Gastroesophageal sphincter (tissue), 4 donors: ENCODE measurements at regions not wholly inside any gene's neighbourhood (a gene's known extent, or its start where the extent isn't known, plus 50 kb on each side); places are given as distances from the start of the nearest gene placed in this dataset.
"Not testable (repeated sequence)": the region's sequence is repeated elsewhere in the genome, so short reads cannot be mapped to it uniquely, and the experiment has no call there.

Experiments
- ATAC-seq: fragments of 150-250 bp; one replicate; pipeline ENCODE4 v1.9.1; 2016; ENCODE audit warnings: mild to moderate bottlenecking, moderate library complexity
- H3K27ac ChIP-seq, 4 donors: fragments of 200-600 bp; sonication (generic) in 3 of 4; 1 replicate in 3 of 4; 2 replicates in 1 of 4; pipeline ENCODE4 v1.5.1; 2016 to 2019
- H3K27me3 ChIP-seq: fragments of 200-600 bp; sonication (generic); one replicate; pipeline ENCODE4 v1.5.1; 2019
- H3K36me3 ChIP-seq, 2 donors: fragments of 200-600 bp; sonication (generic); one replicate each; pipeline ENCODE4 v1.5.1; 2019; ENCODE audit warnings: control low read depth in 1 of 2
- H3K4me1 ChIP-seq, 3 donors: fragments of 200-600 bp; sonication (generic); 1 replicate in 2 of 3; 2 replicates in 1 of 3; pipeline ENCODE4 v1.5.1; 2016 to 2019; ENCODE audit warnings: control low read depth in 2 of 3
- H3K4me3 ChIP-seq, 2 donors: fragments of 200-600 bp; sonication (generic); one replicate each; pipeline ENCODE4 v1.5.1; 2019; ENCODE audit warnings: mild to moderate bottlenecking in 1 of 2, moderate library complexity in 1 of 2
- H3K9me3 ChIP-seq, 3 donors: fragments of 200-600 bp; sonication (generic); one replicate each; pipeline ENCODE4 v1.5.1; 2017 to 2019; ENCODE audit warnings: control low read depth in 2 of 3
- CTCF ChIP-seq, 4 experiments: fragments of 200-600 bp in 2 of 4; fragments of 450-650 bp in 2 of 4; sonication (generic) in 1 of 4; IDR thresholded peaks; one replicate each; pipeline ENCODE4 v1.5.1; 2017 to 2019; ENCODE audit warnings: antibody characterized with exemption in 4 of 4, mild to moderate bottlenecking in 2 of 4, moderate library complexity in 2 of 4
- EP300 ChIP-seq: sonication (generic); formaldehyde crosslinking; IDR thresholded peaks from one replicate; pipeline ENCODE4 v1.6.1; 2017; ENCODE audit warnings: antibody characterized with exemption, mild to moderate bottlenecking
- POLR2A ChIP-seq, 2 donors: fragments of 450-650 bp; IDR thresholded peaks; one replicate each; pipeline ENCODE4 v1.6.1; 2017; ENCODE audit warnings: antibody characterized with exemption in 2 of 2, mild to moderate bottlenecking in 2 of 2, moderate library complexity in 1 of 2
- POLR2AphosphoS5 ChIP-seq: sonication (generic); formaldehyde crosslinking; IDR thresholded peaks from one replicate; pipeline ENCODE4 v1.6.1; 2017; ENCODE audit warnings: antibody characterized with exemption
- WGBS, 2 donors: methylation state at CpG; one replicate each; pipeline ENCODE4 v1.1.5; 2018; ENCODE audit warnings: low coverage in 1 of 2; 5-methylcytosine and 5-hydroxymethylcytosine counted together

- H3K4me1 ChIP-seq = no peaks in the 10 kb centered on the region
- peaks cover 0 to 12% (median 0%) of the 10 kb centered on the region in 3 donors for H3K9me3 ChIP-seq
- no peak overlapping the region for H3K27ac ChIP-seq
- TF ChIP-seq EP300 = no peak
- TF ChIP-seq POLR2AphosphoS5 = no peak
- no peak for TF ChIP-seq POLR2A (IDR thresholded peaks at IDR 0.05)
- no peak for TF ChIP-seq CTCF (IDR thresholded peaks at IDR 0.05)
- H3K27me3 ChIP-seq = no peaks in the 10 kb centered on the region
- H3K36me3 ChIP-seq = no peaks in the 10 kb centered on the region
- no peak overlapping the region for H3K4me3 ChIP-seq
- no peak for ATAC-seq
Observed at GRCh38 chr2:160614391-160614790, 120.8 kb upstream of the RBMS1 start.

- no peaks in the 10 kb centered on the region for H3K27me3 ChIP-seq
- H3K27ac ChIP-seq = no peak overlapping the region
- no peak for ATAC-seq
- TF ChIP-seq CTCF (IDR thresholded peaks at IDR 0.05) (no peak), POLR2AphosphoS5 (no peak), POLR2A (IDR thresholded peaks at IDR 0.05) (no peak), EP300 (no peak)
- WGBS, 2 donors = 88 to 91% methylated on average over 1 to 2 of the region's 2 CpGs
- peaks cover 0 to 12% (median 0%) of the 10 kb centered on the region in 3 donors for H3K9me3 ChIP-seq
- no peak overlapping the region for H3K4me3 ChIP-seq
- no peaks in the 10 kb centered on the region for H3K4me1 ChIP-seq
- H3K36me3 ChIP-seq = no peaks in the 10 kb centered on the region
Observed at GRCh38 chr2:160615706-160616105, 122.1 kb upstream of the RBMS1 start.

GRCh38 chr2:160616149-160616548 lies 122.5 kb upstream of the RBMS1 start:
- H3K4me1 ChIP-seq = no peaks in the 10 kb centered on the region
- WGBS, 2 donors = 91 to 100% methylated on average over 2 of the region's 2 CpGs
- no peak overlapping the region for H3K27ac ChIP-seq
- ATAC-seq = no peak
- H3K4me3 ChIP-seq = no peak overlapping the region
- H3K9me3 ChIP-seq = peaks cover 0 to 12% (median 0%) of the 10 kb centered on the region in 3 donors
- no peaks in the 10 kb centered on the region for H3K36me3 ChIP-seq
- TF ChIP-seq EP300 (no peak), CTCF (IDR thresholded peaks at IDR 0.05) (no peak), POLR2AphosphoS5 (no peak), POLR2A (IDR thresholded peaks at IDR 0.05) (no peak)
- H3K27me3 ChIP-seq = no peaks in the 10 kb centered on the region

- 100% methylated on average over 1 of the region's 1 CpG for WGBS, 2 donors
- Histone ChIP-seq H3K27ac (no peak overlapping the region), H3K36me3 (no peaks in the 10 kb centered on the region), H3K4me1 (no peaks in the 10 kb centered on the region), H3K9me3 (peaks cover 0 to 7% (median 0%) of the 10 kb centered on the region in 3 donors), H3K27me3 (no peaks in the 10 kb centered on the region), H3K4me3 (no peak overlapping the region)
- TF ChIP-seq EP300 (no peak), CTCF (IDR thresholded peaks at IDR 0.05) (no peak), POLR2A (IDR thresholded peaks at IDR 0.05) (no peak), POLR2AphosphoS5 (no peak)
- no peak for ATAC-seq
Observed at GRCh38 chr2:160621748-160622147, 128.1 kb upstream of the RBMS1 start.

- H3K27ac ChIP-seq, H3K36me3 ChIP-seq, H3K4me3 ChIP-seq, H3K27me3 ChIP-seq, H3K9me3 ChIP-seq, ATAC-seq: not testable (repeated sequence)
- H3K4me1 ChIP-seq = peaks cover 0 to 14% (median 0%) of the 10 kb centered on the region in 3 donors
- WGBS, 2 donors = 97% methylated on average over 5 of the region's 13 CpGs; no CpG with 5 or more reads in 1 of the 2 donors
Observed at GRCh38 chr2:160628020-160628637, 134.5 kb upstream of the RBMS1 start.
